ENCODE measurements at regions not wholly inside any gene's neighbourhood (a gene's known extent, or its start where the extent isn't known, plus 50 kb on each side); places are given as distances from the start of the nearest gene placed in this dataset.

GRCh38 chr7:68556537-68556936 lies 1041.7 kb upstream of the AUTS2 start:
- TF ChIP-seq CTCF (IDR thresholded peaks at IDR 0.05), result no peak
- TF ChIP-seq POLR2A (IDR thresholded peaks at IDR 0.05), result no peak
